M059J (cell line): ENCODE measurements at regions not wholly inside any gene's neighbourhood (a gene's known extent, or its start where the extent isn't known, plus 50 kb on each side); places are given as distances from the start of the nearest gene placed in this dataset.

ENCODE experiments used
- DNase-seq: peaks from one replicate; pipeline ENCODE4 v3.0.0-alpha.2; 2012; ENCODE audit warnings: low read depth

DNA sequence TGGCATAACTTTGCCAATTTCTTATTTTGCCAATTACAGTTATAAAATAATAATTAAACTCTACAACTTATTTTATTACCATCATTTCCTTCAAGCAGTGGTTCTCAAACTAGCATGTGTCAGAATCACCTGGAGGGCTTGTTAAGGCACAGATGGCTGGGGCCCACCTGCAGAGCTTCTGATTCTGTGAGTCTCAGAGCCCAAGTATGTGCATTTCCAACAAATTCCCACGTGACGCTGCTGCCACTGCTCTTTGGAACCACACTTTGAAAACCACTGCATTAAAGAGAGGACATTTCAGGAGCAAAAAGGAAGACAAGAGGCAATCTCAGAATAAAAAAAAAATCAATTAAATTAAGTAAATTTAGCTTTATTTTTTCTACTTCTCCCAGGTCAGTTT lies 94.0 kb upstream of the HNRNPA3 start:
- DNase-seq = no peak

DNA sequence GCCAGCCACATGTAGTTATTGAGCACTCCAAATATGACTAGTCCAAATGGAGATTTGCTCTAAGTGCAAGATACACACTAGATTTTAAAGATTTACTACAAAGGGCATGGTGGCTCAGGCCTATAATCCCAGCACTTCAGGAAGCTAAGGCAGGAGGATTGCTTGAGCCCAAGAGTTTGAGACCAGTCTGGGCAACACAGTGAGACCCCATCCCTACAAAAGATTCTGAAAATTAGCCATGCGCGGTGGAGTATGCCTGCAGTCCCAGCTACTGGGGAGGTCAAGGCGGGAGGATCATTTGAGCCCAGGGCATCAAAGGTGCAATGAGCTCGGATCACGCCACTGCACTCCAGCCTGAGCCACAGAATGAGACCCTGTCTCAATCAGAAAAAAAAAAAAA lies 93.5 kb upstream of the HNRNPA3 start:
- DNase-seq = no peak

- no peak for DNase-seq
These were observed 89.5 kb upstream of the HNRNPA3 start for GRCh38 chr2:177123048-177123447.

- peak; percentile 17 for DNase-seq
These were observed 88.2 kb upstream of the HNRNPA3 start for GRCh38 chr2:177124371-177124770.

DNA sequence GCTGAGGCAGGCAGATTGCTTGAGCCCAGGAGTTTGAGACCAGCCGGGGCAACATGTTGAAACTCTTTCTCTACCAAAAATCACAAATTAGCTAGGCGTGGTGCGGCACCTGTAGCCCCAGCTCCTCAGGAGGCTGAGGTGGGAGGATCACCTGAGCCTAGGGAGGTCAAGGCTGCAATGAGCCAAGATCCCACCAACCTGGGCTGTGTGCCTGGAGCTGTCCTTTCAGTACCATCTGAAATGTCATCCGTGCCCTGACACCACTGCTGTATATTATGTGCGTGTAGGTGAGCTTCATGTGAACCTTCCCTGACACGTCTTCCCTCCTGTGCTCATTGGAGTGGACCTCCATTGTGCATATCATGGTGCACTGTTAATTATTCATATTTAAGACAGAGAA lies 84.8 kb upstream of the HNRNPA3 start:
- no peak for DNase-seq

DNA sequence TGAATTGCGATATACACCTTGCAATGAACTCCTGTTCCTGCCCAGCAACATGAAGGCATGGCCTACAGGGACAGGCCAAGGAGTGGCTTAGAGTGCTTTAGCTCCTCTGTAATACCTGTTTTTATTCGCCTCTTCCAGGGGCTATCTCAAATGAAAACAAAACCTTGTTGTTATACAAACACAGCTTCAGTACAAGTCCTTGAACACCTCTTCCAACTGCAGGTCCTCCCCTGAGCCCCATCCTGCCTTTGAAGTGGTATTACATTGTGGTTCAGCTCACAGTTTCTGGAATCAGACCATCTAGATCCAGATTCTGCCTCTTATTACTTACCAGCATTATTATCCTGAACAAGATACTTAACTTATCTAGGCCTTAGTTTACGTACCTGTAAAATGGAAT lies 83.0 kb upstream of the HNRNPA3 start:
- DNase-seq = no peak

- DNase-seq = no peak
These were observed 80.7 kb upstream of the HNRNPA3 start for GRCh38 chr2:177131858-177132257.

DNA sequence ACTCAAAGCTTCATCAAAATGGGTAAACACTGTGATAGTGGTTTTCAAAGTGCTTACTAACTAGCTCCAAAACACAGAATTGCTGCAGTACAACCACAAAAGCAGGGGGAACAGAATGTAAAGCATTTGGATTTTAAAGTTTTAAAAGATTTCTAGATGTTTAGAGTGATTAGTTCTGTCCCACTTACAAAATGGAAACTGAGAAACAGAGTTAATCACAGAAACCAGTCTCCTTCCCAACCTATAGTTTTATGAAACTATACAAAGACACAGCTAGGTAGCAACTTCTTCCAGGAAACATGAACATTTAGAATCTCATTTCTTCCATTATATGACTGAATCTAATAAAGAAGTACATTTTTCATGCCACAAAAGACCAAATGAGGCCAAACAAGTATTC lies 73.8 kb upstream of the HNRNPA3 start:
- DNase-seq = no peak

DNA sequence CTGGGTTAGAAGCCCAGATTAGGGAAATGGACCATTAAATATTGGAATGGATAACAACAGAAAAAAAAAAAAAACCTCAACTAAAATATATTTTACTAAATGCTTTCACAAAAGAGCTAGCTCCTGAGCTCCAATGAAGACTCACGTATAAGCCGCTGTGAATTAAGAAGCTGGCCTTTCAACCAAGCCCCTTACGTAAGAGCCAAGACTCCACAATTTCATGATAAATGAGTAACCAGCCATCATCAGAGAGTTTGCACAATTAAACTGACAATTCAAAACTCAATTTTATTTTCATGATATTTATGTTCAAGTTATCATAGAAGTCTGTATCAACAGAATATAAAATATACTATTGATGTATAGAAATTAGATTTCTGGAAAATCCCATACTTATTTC lies 70.7 kb upstream of the HNRNPA3 start:
- no peak for DNase-seq

GRCh38 chr2:177143444-177143843 lies 69.2 kb upstream of the HNRNPA3 start:
- peak; percentile 54 for DNase-seq

DNA sequence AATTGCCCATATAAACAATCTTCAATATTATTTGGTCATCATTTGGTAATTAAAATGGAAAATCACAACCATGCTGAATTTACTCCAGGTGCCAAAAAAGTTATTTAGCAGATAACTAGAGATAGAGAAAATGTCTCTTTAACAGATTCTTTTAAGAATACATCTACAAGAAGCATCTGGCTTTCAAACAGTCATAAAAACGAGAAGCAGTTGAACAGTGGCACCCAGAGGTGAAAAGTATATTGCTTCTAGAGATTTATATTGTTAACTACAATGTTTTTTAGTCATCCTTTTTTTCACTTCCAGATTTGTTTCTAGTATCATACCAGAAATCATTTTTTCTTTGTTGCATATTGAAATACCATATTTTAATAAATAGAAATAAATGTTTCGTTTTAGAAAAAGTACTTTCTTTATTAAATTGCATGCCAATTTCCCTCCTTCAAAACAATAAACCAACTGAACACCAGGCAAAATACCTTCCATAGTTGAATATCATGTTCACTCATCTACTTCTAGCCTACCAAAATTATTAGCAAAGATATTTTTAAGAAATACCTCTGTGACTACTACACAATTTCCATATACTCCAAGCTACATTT lies 65.4 kb upstream of the HNRNPA3 start:
- peak; percentile 61 for DNase-seq

DNA sequence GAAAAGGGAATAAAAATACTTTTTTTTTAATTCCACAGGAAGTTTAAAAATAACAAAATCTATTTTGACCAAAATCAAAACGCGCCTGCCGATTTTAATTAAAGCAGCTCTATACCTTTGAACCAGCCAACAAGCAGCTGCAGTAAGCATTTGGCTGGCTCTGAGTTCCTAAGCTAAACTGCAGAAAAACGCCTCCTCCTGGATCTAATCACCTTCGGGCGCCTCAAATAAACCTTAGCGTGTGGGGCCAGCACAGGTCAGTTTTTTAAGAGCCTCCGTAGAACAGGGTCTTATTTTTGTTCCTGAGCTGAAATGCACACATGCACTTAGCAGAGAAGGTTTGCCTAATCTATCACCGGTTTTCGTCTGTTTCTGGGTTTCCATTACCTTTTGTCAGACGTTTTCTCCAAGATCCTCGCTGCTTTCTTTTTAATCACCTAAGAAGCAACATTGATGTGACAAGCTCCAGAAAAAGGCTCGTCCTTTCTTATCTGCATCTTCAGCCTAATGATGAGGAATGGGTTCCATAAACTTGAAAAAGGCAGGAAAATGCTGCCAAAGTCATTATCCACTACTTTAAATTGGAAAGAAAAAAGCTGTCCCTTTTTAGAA lies 64.7 kb upstream of the HNRNPA3 start:
- DNase-seq = no peak

GRCh38 chr2:177148477-177149154 lies 64.0 kb upstream of the HNRNPA3 start:
- peak; percentile 75 for DNase-seq

- DNase-seq = no peak
These were observed 63.5 kb upstream of the HNRNPA3 start for GRCh38 chr2:177149155-177149503.

DNA sequence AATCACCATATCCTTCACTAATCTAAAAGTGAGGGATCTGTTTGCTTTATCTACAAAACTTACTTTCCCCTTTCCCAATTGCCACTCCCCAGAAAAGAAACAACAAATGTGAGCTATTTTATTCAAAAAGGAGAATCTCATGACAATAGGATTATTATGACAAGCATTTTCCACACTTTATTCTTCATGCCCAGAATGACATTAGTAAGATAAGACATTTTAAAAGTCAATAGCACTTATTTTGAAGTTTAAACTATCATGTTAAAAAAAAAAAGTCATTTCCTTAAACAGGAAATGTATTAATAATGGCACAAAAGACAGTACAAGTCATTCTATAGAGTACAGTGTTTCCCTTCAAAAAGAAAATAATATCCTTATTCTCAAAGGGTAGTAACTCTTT lies 58.8 kb upstream of the HNRNPA3 start:
- DNase-seq = no peak

DNA sequence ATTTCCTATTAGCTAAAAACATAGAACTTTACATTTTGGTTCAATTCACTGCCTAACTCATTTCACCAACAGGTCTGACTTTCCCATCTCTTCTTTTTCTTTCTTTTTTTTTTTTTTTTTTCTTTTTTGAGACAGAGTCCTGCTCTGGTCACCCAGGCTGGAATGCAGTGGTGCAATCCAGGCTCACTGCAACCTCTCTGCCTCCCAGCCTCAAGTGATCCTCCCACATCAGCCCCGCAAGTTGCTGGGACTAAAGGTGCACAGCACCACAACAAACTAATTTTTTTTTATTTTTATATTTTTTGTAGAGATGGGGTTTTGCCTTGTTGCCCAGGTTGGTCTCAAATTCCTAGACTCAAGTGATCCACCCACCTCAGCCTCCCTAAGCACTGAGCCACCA lies 57.8 kb upstream of the HNRNPA3 start:
- no peak for DNase-seq

DNA sequence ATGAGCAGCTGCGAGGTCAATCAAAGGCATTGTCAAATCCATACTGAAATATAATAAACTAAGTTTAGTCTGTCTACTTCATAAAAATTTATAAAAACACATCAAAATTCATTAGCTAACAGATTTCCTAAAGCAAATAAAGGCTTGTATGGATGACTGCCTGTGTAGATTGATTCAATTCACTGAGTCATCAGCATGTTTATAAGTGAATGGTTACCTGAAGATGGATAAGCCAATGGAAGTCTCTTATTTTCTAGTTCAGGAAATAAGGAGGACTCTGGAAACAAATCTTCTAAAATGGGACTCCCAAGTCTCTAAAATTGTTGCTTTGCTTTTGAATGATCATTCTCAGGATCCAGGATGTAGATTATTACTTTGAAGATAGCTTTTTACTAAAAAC lies 57.0 kb upstream of the HNRNPA3 start:
- no peak for DNase-seq

DNA sequence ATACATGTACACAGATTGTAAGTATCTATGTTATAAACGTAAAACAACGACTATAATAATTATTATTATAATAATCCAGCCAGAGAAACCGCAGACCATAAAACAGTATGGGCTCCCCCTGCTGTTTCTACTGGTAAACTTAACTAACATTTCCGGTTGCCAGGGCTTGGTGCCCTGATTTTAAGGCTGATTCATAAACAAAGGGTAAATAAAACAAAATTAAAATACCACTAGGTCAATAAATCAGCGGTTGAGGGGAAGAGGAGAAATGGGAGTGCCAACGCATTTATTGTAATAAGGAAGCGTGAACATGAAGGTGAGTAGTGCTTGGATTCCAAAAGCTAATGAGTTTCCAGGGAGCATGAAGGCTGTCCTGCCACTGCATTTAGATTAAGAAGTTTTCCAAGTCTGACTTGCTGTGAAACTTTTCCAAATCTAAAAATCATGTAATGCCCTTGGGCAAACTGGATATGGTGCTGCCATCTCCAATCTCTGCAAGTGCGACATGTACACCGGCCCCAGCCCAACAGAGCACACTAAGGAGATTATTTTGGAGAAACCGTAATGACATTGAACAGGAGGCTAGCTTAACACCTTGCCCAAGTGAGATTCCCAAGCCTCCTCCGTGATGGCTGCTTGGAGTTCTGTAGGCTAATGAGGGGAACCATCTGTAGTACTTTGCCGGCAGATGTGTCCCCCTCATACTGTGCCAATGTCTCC lies 50.7 kb upstream of the HNRNPA3 start:
- peak; percentile 51 for DNase-seq
